GM15510 (cell line): ENCODE measurements at regions not wholly inside any gene's neighbourhood (a gene's known extent, or its start where the extent isn't known, plus 50 kb on each side); places are given as distances from the start of the nearest gene placed in this dataset.

Source experiments
- POLR2A ChIP-seq: IDR thresholded peaks from 3 replicates; pipeline ENCODE4 v1.6.1; 2011; ENCODE audit warnings: borderline replicate concordance; ENCODE audit not compliant: insufficient read length; ENCODE audit errors: extremely low read depth

GRCh38 chr3:194780706-194781105, 95.0 kb downstream of the FAM43A start:
- no peak for TF ChIP-seq POLR2A

- no peak for TF ChIP-seq POLR2A
Observed at GRCh38 chr3:194781617-194782016, 95.9 kb downstream of the FAM43A start.

DNA sequence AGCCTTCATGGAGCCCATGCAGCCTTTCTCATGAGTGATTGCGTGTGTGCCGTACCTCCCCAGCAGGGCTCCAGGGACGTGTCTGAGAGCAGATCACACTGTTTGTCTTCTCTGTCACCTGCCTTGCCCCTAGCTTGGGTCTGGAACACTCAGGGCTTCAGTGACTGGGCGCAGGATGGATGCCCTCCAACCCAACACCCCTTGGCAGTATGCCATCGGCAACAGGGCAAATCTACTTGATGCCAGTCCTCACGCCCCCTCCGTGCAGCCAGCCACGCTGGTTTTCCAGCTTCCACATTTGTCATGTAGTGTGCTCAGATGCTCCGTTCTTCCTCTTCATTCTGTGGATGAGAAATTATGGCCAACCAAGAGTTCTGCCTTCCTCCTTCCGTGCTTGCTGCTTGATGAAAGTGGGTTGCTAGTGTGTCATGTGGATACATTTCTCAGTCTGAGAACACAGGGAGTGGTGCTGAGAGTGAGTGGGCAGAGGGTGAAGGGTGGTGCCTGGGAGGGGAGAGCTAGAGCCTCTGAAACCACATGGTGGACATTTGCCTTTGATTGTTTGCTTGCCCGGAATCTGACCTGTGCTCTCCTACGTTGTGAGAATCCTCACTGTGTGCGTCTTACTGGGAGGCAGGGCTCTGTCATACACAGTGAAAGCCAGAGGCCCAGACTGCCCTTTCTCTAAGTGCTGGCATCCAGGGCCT, 97.2 kb downstream of the FAM43A start:
- no peak for TF ChIP-seq POLR2A

GRCh38 chr3:194784361-194784760, 98.7 kb downstream of the FAM43A start:
- no peak for TF ChIP-seq POLR2A

GRCh38 chr3:194785315-194785714, 99.6 kb downstream of the FAM43A start:
- TF ChIP-seq POLR2A = no peak

DNA sequence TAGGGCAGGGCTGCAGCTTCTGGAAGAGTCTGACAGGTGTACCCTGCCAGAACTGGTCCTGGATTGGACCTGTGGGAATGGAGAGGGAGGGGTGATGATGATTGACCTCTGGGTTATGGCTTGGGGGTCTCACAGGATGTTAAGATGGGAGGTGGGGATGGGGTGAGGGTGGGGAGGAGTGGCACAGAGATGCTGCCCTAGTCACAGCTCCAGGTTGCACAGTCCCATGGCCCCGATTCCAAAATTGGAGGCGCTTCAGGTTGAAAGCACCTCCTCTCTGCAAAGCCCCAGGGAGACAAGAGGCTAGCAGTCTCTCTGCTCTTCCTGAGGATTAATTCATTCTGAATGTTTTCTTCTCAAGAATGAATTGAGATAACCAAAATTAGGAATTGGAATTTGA, 101.4 kb downstream of the FAM43A start:
- no peak for TF ChIP-seq POLR2A

- no peak for TF ChIP-seq POLR2A
Observed at GRCh38 chr3:194787650-194788049, 102.0 kb downstream of the FAM43A start.

DNA sequence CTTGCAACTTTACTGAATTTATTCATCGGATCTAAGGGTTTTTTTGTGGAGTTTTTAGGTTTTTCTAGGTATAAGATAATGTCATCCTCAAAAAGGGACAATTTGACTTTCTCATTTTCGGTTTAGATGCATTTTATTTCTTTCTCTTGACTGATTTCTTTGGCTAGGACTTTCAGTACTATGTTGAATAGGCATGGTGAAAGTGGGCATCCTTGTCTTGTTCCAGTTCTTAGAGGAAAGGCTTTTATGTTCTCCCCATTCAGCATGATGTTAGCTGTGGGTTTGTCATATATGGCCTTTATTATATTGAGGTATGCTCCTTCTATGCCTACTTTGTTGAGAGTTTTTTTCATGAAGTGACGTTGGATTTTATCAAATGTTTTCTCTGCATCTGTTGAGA, 106.7 kb downstream of the FAM43A start:
- no peak for TF ChIP-seq POLR2A

DNA sequence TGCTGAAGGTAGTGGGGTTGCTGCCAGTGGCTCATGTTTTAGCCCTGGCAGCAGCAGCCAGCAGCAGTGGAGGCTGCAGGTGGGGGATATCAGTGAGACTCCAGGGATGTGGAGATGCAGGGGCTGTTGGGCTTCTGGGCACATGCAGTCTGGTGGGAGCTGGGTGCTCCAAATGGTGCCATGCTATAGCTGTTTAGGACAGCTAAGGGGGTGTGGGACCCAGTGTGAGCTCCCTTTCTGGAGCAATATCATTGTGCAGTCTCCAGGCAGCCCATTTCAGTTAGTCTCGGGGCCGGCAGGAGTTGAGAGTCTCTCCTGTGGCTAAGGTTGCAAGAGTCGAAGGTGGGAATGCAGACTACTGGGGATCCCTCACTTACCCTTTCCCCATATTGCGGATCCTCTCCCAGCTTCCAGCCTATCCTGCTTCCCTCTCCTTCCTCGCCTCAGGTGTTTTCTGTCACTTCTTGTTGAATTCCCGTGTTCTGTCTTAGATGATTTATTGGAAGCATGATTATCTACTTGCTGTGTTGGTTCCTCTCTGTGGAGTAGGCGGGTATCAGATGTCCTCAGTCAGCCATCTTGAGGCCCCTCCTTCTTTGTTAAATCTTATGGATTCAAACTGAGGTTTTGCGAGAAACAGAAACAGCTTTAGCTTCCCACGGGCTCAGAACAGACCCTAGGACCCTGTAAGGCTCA, 112.0 kb downstream of the FAM43A start:
- TF ChIP-seq POLR2A = no peak

DNA sequence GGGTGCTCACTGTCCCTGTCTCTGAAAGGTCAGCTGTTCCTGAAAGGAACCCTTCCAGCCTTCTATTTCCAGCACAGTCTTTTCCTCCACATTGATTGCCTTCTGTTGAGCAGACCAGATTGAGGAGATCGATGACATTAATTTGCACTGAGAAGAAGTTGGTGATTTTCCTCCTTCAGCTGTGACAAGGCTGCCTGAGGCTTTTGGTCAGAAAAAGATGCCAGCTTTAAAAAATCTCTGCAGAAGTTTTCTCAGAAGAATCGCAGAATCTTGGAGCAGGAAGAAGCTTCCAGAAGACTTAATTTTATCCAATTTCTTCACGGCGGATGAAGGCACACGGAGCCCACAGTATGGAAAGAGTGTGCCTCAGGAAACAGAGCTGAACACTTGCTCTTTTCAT, 112.8 kb downstream of the FAM43A start:
- no peak for TF ChIP-seq POLR2A

- TF ChIP-seq POLR2A = no peak
Observed at GRCh38 chr3:194800002-194800401, 114.3 kb downstream of the FAM43A start.

DNA sequence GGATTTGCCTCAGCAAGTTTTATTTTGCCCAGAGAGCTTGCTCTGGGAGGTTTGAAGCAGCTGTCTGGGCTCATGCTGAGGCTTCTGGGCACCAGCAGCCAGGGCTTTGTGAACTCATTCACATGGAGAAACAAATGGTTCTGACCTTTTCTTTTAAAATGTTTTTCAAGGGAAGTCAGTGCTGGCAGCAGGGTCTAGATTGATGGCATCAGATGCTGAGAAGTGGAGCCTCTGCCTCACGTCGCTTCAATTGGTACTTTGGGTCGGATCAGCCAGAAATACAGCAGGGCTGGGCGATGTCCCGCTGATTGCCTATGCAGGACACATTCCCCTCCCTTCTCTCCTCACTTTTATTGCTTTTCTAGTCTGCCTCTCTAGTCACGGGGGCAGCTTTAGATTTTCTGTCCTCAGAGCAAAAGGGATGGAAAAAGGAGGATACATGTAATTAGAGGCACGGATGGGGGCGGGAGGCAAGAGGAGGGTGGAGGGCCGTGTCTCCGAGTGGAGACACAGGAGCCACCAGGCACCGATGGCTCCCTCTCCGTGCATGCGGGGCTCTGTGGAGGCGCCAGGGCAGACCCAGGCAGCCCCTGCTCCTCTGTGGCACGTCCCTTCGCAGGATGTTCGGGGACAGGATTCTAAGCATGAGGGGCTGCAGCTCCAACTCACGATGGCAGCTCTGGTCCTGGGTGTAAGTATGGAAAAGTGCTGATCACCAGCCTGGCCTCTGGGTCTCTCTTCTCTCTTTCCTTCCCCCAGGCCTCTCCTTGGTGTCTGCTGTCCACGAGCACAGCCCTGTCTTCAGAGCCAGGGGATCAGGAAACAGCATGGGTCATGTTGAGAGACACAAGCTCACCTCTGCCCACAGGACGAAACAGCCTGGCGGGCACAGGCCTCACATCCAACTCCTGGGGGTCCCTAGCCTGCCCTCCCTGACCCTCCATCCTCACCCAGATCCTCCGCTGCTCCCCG, 116.1 kb downstream of the FAM43A start:
- no peak for TF ChIP-seq POLR2A

DNA sequence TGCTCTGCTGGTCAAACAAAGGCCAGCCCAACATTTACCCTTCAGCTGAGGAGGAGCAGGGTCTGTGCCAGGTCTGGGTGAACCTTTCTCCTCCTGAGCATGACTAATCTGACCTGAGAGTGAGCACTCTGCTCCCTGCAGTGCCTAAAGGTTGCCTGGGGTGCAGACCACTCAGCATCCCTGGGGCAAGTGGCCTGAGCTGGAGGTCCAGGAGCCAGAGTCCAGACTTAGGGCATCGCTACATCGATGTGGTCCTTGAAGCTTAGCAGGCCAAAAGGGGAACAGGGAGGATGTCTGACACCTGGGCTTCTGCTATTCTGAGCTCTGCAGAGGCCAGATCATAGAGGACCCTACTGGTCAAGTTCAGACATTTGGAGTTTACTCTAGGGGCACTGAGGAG, 119.1 kb downstream of the FAM43A start:
- TF ChIP-seq POLR2A = no peak

GRCh38 chr3:194805546-194805945, 119.9 kb downstream of the FAM43A start:
- TF ChIP-seq POLR2A = no peak

- TF ChIP-seq POLR2A = no peak
Observed at GRCh38 chr3:194806991-194807630, 121.4 kb downstream of the FAM43A start.

- TF ChIP-seq POLR2A = no peak
Observed at GRCh38 chr3:194808640-194809097, 123.0 kb downstream of the FAM43A start.

- no peak for TF ChIP-seq POLR2A
Observed at GRCh38 chr3:194809382-194809781, 123.7 kb downstream of the FAM43A start.
